ENCODE measurements at regions not wholly inside any gene's neighbourhood (a gene's known extent, or its start where the extent isn't known, plus 50 kb on each side); places are given as distances from the start of the nearest gene placed in this dataset.

- FAIRE-seq = no peak
- no peaks in the 10 kb centered on the region for H3K4me1 ChIP-seq (ENCODE audit: control insufficient read depth in 2 of 3, insufficient read depth in 2 of 3, low read depth in 1 of 3, low read length in 3 of 3)
- no peaks in the 10 kb centered on the region for H3K36me3 ChIP-seq (ENCODE audit: control insufficient read depth in 2 of 3, insufficient read depth in 3 of 3, low read length in 3 of 3)
- no peak for TF ChIP-seq CTCF (IDR thresholded peaks at IDR 0.05; ENCODE audit: borderline replicate concordance, extremely low read depth, insufficient read depth)
- H3K27ac ChIP-seq (ENCODE audit: low read depth in 2 of 2, low read length in 2 of 2) = no peak overlapping the region
- intact Hi-C loops (cut with DNase I) = no loop called here
- no peak overlapping the region for H3K9ac ChIP-seq (ENCODE audit: low read length in 3 of 3)
- no peak overlapping the region for H3K4me3 ChIP-seq (ENCODE audit: low read length in 3 of 3)
- DNase-seq = no peak
- H3K9me3 ChIP-seq (ENCODE audit: control insufficient read depth in 2 of 3, insufficient read depth in 1 of 3, low read length in 3 of 3) = no peaks in the 10 kb centered on the region
- H3K27me3 ChIP-seq (ENCODE audit: control insufficient read depth, insufficient read depth, low read length) = no peaks in the 10 kb centered on the region
Observed at GRCh38 chr3:120503727-120504616, 53.2 kb upstream of the FSTL1 start.

GRCh38 chr3:120502116-120502515 is 51.3 kb upstream of the FSTL1 start:
- no peak for TF ChIP-seq CTCF (IDR thresholded peaks at IDR 0.05; ENCODE audit: borderline replicate concordance, extremely low read depth, insufficient read depth)
- no peaks in the 10 kb centered on the region for H3K36me3 ChIP-seq (ENCODE audit: control insufficient read depth in 2 of 3, insufficient read depth in 3 of 3, low read length in 3 of 3)
- no peaks in the 10 kb centered on the region for H3K4me1 ChIP-seq (ENCODE audit: control insufficient read depth in 2 of 3, insufficient read depth in 2 of 3, low read depth in 1 of 3, low read length in 3 of 3)
- no peaks in the 10 kb centered on the region for H3K9me3 ChIP-seq (ENCODE audit: control insufficient read depth in 2 of 3, insufficient read depth in 1 of 3, low read length in 3 of 3)
- H3K4me3 ChIP-seq (ENCODE audit: low read length in 3 of 3) = no peak overlapping the region
- intact Hi-C loops (cut with DNase I) = no loop called here
- H3K9ac ChIP-seq (ENCODE audit: low read length in 3 of 3) = no peak overlapping the region
- H3K27me3 ChIP-seq (ENCODE audit: control insufficient read depth, insufficient read depth, low read length) = no peaks in the 10 kb centered on the region
- no peak overlapping the region for H3K27ac ChIP-seq (ENCODE audit: low read depth in 2 of 2, low read length in 2 of 2)
- DNase-seq (no peak), FAIRE-seq (no peak)

Measured in kidney (tissue), 13 donors.